Liver (tissue), 3 donors: ENCODE measurements at regions not wholly inside any gene's neighbourhood (a gene's known extent, or its start where the extent isn't known, plus 50 kb on each side); places are given as distances from the start of the nearest gene placed in this dataset.

ENCODE experiments used
- GABPA ChIP-seq, 2 donors: IDR thresholded peaks in 1 of 2; conservative IDR thresholded peaks in 1 of 2; 2 replicates each; pipeline ENCODE4 v1.6.1; 2016; ENCODE audit warnings: antibody characterized with exemption in 2 of 2, mild to moderate bottlenecking in 1 of 2, moderate library complexity in 1 of 2
- HNF4G ChIP-seq: IDR thresholded peaks from 2 replicates; pipeline ENCODE4 v1.6.1; 2016; ENCODE audit warnings: antibody characterized with exemption
- JUND ChIP-seq, 2 donors: IDR thresholded peaks; 2 replicates each; pipeline ENCODE4 v1.6.1; 2016; ENCODE audit warnings: antibody characterized with exemption in 2 of 2
- RAD21 ChIP-seq, 2 donors: IDR thresholded peaks; 2 replicates each; pipeline ENCODE4 v1.6.1; 2016; ENCODE audit warnings: antibody characterized with exemption in 2 of 2, mild to moderate bottlenecking in 2 of 2
- RXRA ChIP-seq, 2 donors: IDR thresholded peaks; 2 replicates each; pipeline ENCODE4 v1.6.1; 2017 to 2018; ENCODE audit warnings: antibody characterized with exemption in 2 of 2, mild to moderate bottlenecking in 1 of 2
- SP1 ChIP-seq: IDR thresholded peaks from 2 replicates; pipeline ENCODE4 v1.6.1; 2018; ENCODE audit warnings: antibody characterized with exemption, mild to moderate bottlenecking
- TAF1 ChIP-seq: conservative IDR thresholded peaks from 2 replicates; pipeline ENCODE4 v1.6.1; 2016; ENCODE audit warnings: antibody characterized with exemption, mild to moderate bottlenecking
- TF ChIP-seq, protein P1 (sequence below): fragments of 150-350 bp; IDR thresholded peaks from 2 replicates; pipeline ENCODE4 v1.5.1; 2017; ENCODE audit warnings: improper control_type of control experiment, low read depth, low read length; ENCODE audit not compliant: missing input control
- TF ChIP-seq, protein P2 (sequence below): IDR thresholded peaks from 2 replicates; pipeline ENCODE4 v1.6.1; 2016; ENCODE audit warnings: antibody characterized with exemption
- TF ChIP-seq, protein P3 (sequence below): IDR thresholded peaks from 2 replicates; pipeline ENCODE4 v1.6.1; 2016; ENCODE audit warnings: antibody characterized with exemption, mild to moderate bottlenecking
- TF ChIP-seq, protein P4 (sequence below): IDR thresholded peaks from 2 replicates; pipeline ENCODE4 v1.6.1; 2016; ENCODE audit warnings: antibody characterized with exemption
- TF ChIP-seq, protein P5 (sequence below): IDR thresholded peaks from 2 replicates; pipeline ENCODE4 v1.6.1; 2016; ENCODE audit warnings: antibody characterized with exemption
- donor health status: healthy.
- donor health status: healthy.

DNA sequence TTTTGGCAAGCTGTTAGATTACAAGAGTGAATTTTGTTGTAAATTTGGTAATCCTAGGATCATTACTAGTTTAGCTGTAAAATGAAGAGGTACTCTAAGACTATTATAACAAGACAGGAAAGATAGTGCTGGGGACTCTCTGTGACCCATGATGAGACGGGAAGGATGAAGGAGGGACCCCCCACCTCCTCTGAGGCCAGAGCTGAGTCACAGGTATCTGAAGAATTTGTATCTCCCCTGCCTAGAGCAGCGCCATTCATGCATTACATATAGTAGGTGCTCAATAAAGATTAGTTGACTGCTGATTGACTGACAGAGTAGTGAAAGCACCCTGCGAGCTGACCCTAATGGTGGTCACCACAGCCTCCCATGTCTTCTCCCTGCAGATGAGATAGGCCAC lies 202.8 kb downstream of the SNX18 start:
- TF ChIP-seq, protein P1, sequence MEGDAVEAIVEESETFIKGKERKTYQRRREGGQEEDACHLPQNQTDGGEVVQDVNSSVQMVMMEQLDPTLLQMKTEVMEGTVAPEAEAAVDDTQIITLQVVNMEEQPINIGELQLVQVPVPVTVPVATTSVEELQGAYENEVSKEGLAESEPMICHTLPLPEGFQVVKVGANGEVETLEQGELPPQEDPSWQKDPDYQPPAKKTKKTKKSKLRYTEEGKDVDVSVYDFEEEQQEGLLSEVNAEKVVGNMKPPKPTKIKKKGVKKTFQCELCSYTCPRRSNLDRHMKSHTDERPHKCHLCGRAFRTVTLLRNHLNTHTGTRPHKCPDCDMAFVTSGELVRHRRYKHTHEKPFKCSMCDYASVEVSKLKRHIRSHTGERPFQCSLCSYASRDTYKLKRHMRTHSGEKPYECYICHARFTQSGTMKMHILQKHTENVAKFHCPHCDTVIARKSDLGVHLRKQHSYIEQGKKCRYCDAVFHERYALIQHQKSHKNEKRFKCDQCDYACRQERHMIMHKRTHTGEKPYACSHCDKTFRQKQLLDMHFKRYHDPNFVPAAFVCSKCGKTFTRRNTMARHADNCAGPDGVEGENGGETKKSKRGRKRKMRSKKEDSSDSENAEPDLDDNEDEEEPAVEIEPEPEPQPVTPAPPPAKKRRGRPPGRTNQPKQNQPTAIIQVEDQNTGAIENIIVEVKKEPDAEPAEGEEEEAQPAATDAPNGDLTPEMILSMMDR: no peak
- TF ChIP-seq, protein P2, sequence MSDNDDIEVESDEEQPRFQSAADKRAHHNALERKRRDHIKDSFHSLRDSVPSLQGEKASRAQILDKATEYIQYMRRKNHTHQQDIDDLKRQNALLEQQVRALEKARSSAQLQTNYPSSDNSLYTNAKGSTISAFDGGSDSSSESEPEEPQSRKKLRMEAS: no peak
- TF ChIP-seq, protein P3, sequence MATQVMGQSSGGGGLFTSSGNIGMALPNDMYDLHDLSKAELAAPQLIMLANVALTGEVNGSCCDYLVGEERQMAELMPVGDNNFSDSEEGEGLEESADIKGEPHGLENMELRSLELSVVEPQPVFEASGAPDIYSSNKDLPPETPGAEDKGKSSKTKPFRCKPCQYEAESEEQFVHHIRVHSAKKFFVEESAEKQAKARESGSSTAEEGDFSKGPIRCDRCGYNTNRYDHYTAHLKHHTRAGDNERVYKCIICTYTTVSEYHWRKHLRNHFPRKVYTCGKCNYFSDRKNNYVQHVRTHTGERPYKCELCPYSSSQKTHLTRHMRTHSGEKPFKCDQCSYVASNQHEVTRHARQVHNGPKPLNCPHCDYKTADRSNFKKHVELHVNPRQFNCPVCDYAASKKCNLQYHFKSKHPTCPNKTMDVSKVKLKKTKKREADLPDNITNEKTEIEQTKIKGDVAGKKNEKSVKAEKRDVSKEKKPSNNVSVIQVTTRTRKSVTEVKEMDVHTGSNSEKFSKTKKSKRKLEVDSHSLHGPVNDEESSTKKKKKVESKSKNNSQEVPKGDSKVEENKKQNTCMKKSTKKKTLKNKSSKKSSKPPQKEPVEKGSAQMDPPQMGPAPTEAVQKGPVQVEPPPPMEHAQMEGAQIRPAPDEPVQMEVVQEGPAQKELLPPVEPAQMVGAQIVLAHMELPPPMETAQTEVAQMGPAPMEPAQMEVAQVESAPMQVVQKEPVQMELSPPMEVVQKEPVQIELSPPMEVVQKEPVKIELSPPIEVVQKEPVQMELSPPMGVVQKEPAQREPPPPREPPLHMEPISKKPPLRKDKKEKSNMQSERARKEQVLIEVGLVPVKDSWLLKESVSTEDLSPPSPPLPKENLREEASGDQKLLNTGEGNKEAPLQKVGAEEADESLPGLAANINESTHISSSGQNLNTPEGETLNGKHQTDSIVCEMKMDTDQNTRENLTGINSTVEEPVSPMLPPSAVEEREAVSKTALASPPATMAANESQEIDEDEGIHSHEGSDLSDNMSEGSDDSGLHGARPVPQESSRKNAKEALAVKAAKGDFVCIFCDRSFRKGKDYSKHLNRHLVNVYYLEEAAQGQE: no peak
- TF ChIP-seq TAF1 (no peak), JUND (IDR thresholded peaks at IDR 0.05) (no peak), RAD21 (IDR thresholded peaks at IDR 0.05) (no peak), RXRA (IDR thresholded peaks at IDR 0.05) (no peak), HNF4G (no peak), GABPA (IDR thresholded peaks at IDR 0.05 in 1 of 2, conservative IDR thresholded peaks at IDR 0.05 in 1 of 2) (no peak), SP1 (no peak)
- TF ChIP-seq, protein P4, sequence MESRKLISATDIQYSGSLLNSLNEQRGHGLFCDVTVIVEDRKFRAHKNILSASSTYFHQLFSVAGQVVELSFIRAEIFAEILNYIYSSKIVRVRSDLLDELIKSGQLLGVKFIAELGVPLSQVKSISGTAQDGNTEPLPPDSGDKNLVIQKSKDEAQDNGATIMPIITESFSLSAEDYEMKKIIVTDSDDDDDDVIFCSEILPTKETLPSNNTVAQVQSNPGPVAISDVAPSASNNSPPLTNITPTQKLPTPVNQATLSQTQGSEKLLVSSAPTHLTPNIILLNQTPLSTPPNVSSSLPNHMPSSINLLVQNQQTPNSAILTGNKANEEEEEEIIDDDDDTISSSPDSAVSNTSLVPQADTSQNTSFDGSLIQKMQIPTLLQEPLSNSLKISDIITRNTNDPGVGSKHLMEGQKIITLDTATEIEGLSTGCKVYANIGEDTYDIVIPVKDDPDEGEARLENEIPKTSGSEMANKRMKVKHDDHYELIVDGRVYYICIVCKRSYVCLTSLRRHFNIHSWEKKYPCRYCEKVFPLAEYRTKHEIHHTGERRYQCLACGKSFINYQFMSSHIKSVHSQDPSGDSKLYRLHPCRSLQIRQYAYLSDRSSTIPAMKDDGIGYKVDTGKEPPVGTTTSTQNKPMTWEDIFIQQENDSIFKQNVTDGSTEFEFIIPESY: no peak
- TF ChIP-seq, protein P5, sequence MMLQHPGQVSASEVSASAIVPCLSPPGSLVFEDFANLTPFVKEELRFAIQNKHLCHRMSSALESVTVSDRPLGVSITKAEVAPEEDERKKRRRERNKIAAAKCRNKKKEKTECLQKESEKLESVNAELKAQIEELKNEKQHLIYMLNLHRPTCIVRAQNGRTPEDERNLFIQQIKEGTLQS: no peak
